ENCODE measurements at regions not wholly inside any gene's neighbourhood (a gene's known extent, or its start where the extent isn't known, plus 50 kb on each side); places are given as distances from the start of the nearest gene placed in this dataset.

DNA sequence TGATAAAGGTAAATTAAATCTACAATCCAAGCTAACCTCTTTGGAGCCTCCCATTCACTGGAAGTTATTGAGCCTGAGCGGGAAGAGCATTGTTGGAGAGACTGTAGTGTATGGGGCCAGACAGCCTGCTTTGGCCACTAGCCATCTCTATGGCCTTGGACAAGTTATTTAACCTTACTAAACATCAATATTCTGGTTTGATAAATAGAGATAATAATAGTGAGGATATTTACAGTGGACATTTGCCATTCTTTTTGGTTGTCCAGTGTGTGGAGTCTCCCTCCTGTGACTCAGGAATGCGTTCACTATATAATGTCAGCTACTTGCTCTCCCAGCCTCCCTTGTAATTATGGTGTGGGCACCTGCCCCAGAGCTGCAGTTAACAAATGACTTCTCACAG lies 216.1 kb downstream of the SLC38A4 start:
- Histone ChIP-seq H3K79me2 (ENCODE audit: control insufficient read depth, insufficient read depth, low read length) (no peaks in the 10 kb centered on the region), H4K20me1 (ENCODE audit: control insufficient read depth, extremely low read depth, insufficient read depth, low read length) (no peaks in the 10 kb centered on the region)
- FAIRE-seq, result no peak

DNA sequence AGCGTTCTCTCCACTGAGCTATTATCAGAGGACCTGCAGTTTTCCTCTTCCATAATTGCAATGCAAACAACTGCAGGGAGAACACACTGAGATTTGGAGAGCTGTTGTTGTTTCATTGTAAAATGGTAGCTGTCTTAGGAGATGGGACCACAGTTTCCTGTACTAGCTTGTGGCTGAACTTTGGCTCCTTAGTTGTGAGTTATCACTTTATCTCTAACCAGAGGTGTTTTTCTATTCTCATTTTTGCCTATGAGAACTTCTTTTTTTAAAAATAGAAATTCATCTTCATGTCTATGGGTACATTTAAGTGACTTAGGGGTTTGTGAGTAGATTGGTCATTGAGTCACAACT lies 216.5 kb downstream of the SLC38A4 start:
- Histone ChIP-seq H2AFZ (ENCODE audit: control insufficient read depth, low read length) (no peak overlapping the region), H3K9me3 (ENCODE audit: control insufficient read depth, low read depth, low read length) (no peaks in the 10 kb centered on the region), H3K79me2 (ENCODE audit: control insufficient read depth, insufficient read depth, low read length) (no peaks in the 10 kb centered on the region), H3K4me2 (ENCODE audit: control insufficient read depth, extremely low read depth, insufficient read depth, low read depth, low read length) (no peak overlapping the region), H4K20me1 (ENCODE audit: control insufficient read depth, extremely low read depth, insufficient read depth, low read length) (no peaks in the 10 kb centered on the region), H3K9ac (ENCODE audit: control insufficient read depth, extremely low read depth, insufficient read depth, low read length) (no peak overlapping the region), H3K4me3 (ENCODE audit: control insufficient read depth in 2 of 3, extremely low read depth in 1 of 3, insufficient read depth in 2 of 3, low read depth in 1 of 3, low read length in 3 of 3) (no peak overlapping the region), H3K9me1 (ENCODE audit: control insufficient read depth, extremely low read depth, insufficient read depth, low read length) (no peaks in the 10 kb centered on the region), H3K4me1 (ENCODE audit: control insufficient read depth, extremely low read depth, insufficient read depth, low read length) (peaks cover 6% of the 10 kb centered on the region), H3K36me3 (ENCODE audit: control insufficient read depth in 2 of 2, extremely low read depth in 1 of 2, insufficient read depth in 2 of 2, low read length in 2 of 2) (peaks cover 0 to 1% of the 10 kb centered on the region in 2 experiments), H3K27ac (ENCODE audit: control insufficient read depth, insufficient read depth, low read length) (no peak overlapping the region), H3K27me3 (ENCODE audit: control insufficient read depth, extremely low read depth, insufficient read depth, low read length) (no peaks in the 10 kb centered on the region)
- TF ChIP-seq EZH2 (IDR thresholded peaks at IDR 0.05; ENCODE audit: low read length), result no peak
- TF ChIP-seq, protein P1, sequence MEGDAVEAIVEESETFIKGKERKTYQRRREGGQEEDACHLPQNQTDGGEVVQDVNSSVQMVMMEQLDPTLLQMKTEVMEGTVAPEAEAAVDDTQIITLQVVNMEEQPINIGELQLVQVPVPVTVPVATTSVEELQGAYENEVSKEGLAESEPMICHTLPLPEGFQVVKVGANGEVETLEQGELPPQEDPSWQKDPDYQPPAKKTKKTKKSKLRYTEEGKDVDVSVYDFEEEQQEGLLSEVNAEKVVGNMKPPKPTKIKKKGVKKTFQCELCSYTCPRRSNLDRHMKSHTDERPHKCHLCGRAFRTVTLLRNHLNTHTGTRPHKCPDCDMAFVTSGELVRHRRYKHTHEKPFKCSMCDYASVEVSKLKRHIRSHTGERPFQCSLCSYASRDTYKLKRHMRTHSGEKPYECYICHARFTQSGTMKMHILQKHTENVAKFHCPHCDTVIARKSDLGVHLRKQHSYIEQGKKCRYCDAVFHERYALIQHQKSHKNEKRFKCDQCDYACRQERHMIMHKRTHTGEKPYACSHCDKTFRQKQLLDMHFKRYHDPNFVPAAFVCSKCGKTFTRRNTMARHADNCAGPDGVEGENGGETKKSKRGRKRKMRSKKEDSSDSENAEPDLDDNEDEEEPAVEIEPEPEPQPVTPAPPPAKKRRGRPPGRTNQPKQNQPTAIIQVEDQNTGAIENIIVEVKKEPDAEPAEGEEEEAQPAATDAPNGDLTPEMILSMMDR (optimal IDR thresholded peaks at IDR 0.05 in 1 of 3, IDR thresholded peaks at IDR 0.05 in 1 of 3, conservative IDR thresholded peaks at IDR 0.05 in 1 of 3; ENCODE audit: extremely low read depth in 1 of 3, insufficient read depth in 2 of 3, low read length in 3 of 3), result no peak
- no peak for DNase-seq (ENCODE audit: low read depth, low spot score)
- dilution Hi-C loops (cut with MboI; ENCODE audit: extremely low pct_ligation_motif_present, low sequenced_read_pairs), result no loop called here
- no peak for FAIRE-seq

More for the DNA sequence above, 216.1 kb downstream of the SLC38A4 start:
- no peak overlapping the region for H3K27ac ChIP-seq (ENCODE audit: control insufficient read depth, insufficient read depth, low read length)
- H3K9me3 ChIP-seq (ENCODE audit: control insufficient read depth, low read depth, low read length), result no peaks in the 10 kb centered on the region
- no peak overlapping the region for H2AFZ ChIP-seq (ENCODE audit: control insufficient read depth, low read length)
- H3K9me1 ChIP-seq (ENCODE audit: control insufficient read depth, extremely low read depth, insufficient read depth, low read length), result no peaks in the 10 kb centered on the region
- H3K9ac ChIP-seq (ENCODE audit: control insufficient read depth, extremely low read depth, insufficient read depth, low read length), result no peak overlapping the region
- H3K27me3 ChIP-seq (ENCODE audit: control insufficient read depth, extremely low read depth, insufficient read depth, low read length), result no peaks in the 10 kb centered on the region
- no peak for TF ChIP-seq EZH2 (IDR thresholded peaks at IDR 0.05; ENCODE audit: low read length)
- TF ChIP-seq, protein P1 (optimal IDR thresholded peaks at IDR 0.05 in 1 of 3, IDR thresholded peaks at IDR 0.05 in 1 of 3, conservative IDR thresholded peaks at IDR 0.05 in 1 of 3; ENCODE audit: extremely low read depth in 1 of 3, insufficient read depth in 2 of 3, low read length in 3 of 3), result no peak
- H3K4me1 ChIP-seq (ENCODE audit: control insufficient read depth, extremely low read depth, insufficient read depth, low read length), result peaks cover 6% of the 10 kb centered on the region
- H3K36me3 ChIP-seq (ENCODE audit: control insufficient read depth in 2 of 2, extremely low read depth in 1 of 2, insufficient read depth in 2 of 2, low read length in 2 of 2), result no peaks in the 10 kb centered on the region
- H3K4me2 ChIP-seq (ENCODE audit: control insufficient read depth, extremely low read depth, insufficient read depth, low read depth, low read length), result no peak overlapping the region
- no peak overlapping the region for H3K4me3 ChIP-seq (ENCODE audit: control insufficient read depth in 2 of 3, extremely low read depth in 1 of 3, insufficient read depth in 2 of 3, low read depth in 1 of 3, low read length in 3 of 3)
- DNase-seq (ENCODE audit: low read depth, low spot score), result no peak
- dilution Hi-C loops (cut with MboI; ENCODE audit: extremely low pct_ligation_motif_present, low sequenced_read_pairs), result no loop called here

Measured in keratinocyte (primary cell).